ENCODE measurements at regions not wholly inside any gene's neighbourhood (a gene's known extent, or its start where the extent isn't known, plus 50 kb on each side); places are given as distances from the start of the nearest gene placed in this dataset.

GRCh38 chr16:18018376-18018775, 318.2 kb downstream of the NPIPA8 start:
- no peak overlapping the region for H3K4me3 ChIP-seq (ENCODE audit: low read depth, low read length)
- no peaks in the 10 kb centered on the region for H3K36me3 ChIP-seq (ENCODE audit: control insufficient read depth, insufficient read depth, low read length)
- H3K27ac ChIP-seq (ENCODE audit: low read depth, low read length), result no peak overlapping the region
- H3K4me1 ChIP-seq (ENCODE audit: control insufficient read depth, insufficient read depth, low read length), result no peaks in the 10 kb centered on the region; the same call in 1 of the 2 replicates
- H3K27me3 ChIP-seq (ENCODE audit: control insufficient read depth, insufficient read depth, low read length), result no peaks in the 10 kb centered on the region
- H3K9me3 ChIP-seq (ENCODE audit: control insufficient read depth, insufficient read depth, low read depth, low read length), result no peaks in the 10 kb centered on the region
- no peak overlapping the region for H3K9ac ChIP-seq (ENCODE audit: low read length)

- Histone ChIP-seq H3K36me3 (ENCODE audit: control insufficient read depth, insufficient read depth, low read length) (no peaks in the 10 kb centered on the region), H3K27ac (ENCODE audit: low read depth, low read length) (no peak overlapping the region), H3K9ac (ENCODE audit: low read length) (no peak overlapping the region), H3K4me3 (ENCODE audit: low read depth, low read length) (no peak overlapping the region), H3K9me3 (ENCODE audit: control insufficient read depth, insufficient read depth, low read depth, low read length) (no peaks in the 10 kb centered on the region), H3K27me3 (ENCODE audit: control insufficient read depth, insufficient read depth, low read length) (no peaks in the 10 kb centered on the region), H3K4me1 (ENCODE audit: control insufficient read depth, insufficient read depth, low read length) (no peaks in the 10 kb centered on the region; the same call in 1 of the 2 replicates)
Observed at GRCh38 chr16:18013863-18014262, 322.7 kb downstream of the NPIPA8 start.

GRCh38 chr16:18008356-18008755, 328.2 kb downstream of the NPIPA8 start:
- no peak overlapping the region for H3K27ac ChIP-seq (ENCODE audit: low read depth, low read length)
- no peaks in the 10 kb centered on the region for H3K4me1 ChIP-seq (ENCODE audit: control insufficient read depth, insufficient read depth, low read length)
- H3K9ac ChIP-seq (ENCODE audit: low read length), result no peak overlapping the region
- no peaks in the 10 kb centered on the region for H3K9me3 ChIP-seq (ENCODE audit: control insufficient read depth, insufficient read depth, low read depth, low read length)
- no peaks in the 10 kb centered on the region for H3K27me3 ChIP-seq (ENCODE audit: control insufficient read depth, insufficient read depth, low read length)
- no peaks in the 10 kb centered on the region for H3K36me3 ChIP-seq (ENCODE audit: control insufficient read depth, insufficient read depth, low read length)
- no peak overlapping the region for H3K4me3 ChIP-seq (ENCODE audit: low read depth, low read length)

- H3K4me1 ChIP-seq (ENCODE audit: control insufficient read depth, insufficient read depth, low read length), result no peaks in the 10 kb centered on the region
- H3K36me3 ChIP-seq (ENCODE audit: control insufficient read depth, insufficient read depth, low read length), result no peaks in the 10 kb centered on the region
- no peak overlapping the region for H3K27ac ChIP-seq (ENCODE audit: low read depth, low read length)
- no peak overlapping the region for H3K9ac ChIP-seq (ENCODE audit: low read length)
- H3K9me3 ChIP-seq (ENCODE audit: control insufficient read depth, insufficient read depth, low read depth, low read length), result no peaks in the 10 kb centered on the region
- H3K4me3 ChIP-seq (ENCODE audit: low read depth, low read length), result no peak overlapping the region
- H3K27me3 ChIP-seq (ENCODE audit: control insufficient read depth, insufficient read depth, low read length), result no peaks in the 10 kb centered on the region
Observed at GRCh38 chr16:18003033-18003432, 333.5 kb downstream of the NPIPA8 start.

- Histone ChIP-seq H3K4me3 (ENCODE audit: low read depth, low read length) (no peak overlapping the region), H3K9me3 (ENCODE audit: control insufficient read depth, insufficient read depth, low read depth, low read length) (no peaks in the 10 kb centered on the region), H3K27ac (ENCODE audit: low read depth, low read length) (no peak overlapping the region), H3K4me1 (ENCODE audit: control insufficient read depth, insufficient read depth, low read length) (no peaks in the 10 kb centered on the region), H3K9ac (ENCODE audit: low read length) (no peak overlapping the region), H3K27me3 (ENCODE audit: control insufficient read depth, insufficient read depth, low read length) (no peaks in the 10 kb centered on the region), H3K36me3 (ENCODE audit: control insufficient read depth, insufficient read depth, low read length) (no peaks in the 10 kb centered on the region)
Observed at GRCh38 chr16:17998996-17999395, 337.5 kb downstream of the NPIPA8 start.

- H3K4me1 ChIP-seq (ENCODE audit: control insufficient read depth, insufficient read depth, low read length), result no peaks in the 10 kb centered on the region
- H3K27ac ChIP-seq (ENCODE audit: low read depth, low read length), result no peak overlapping the region
- no peaks in the 10 kb centered on the region for H3K9me3 ChIP-seq (ENCODE audit: control insufficient read depth, insufficient read depth, low read depth, low read length)
- no peaks in the 10 kb centered on the region for H3K27me3 ChIP-seq (ENCODE audit: control insufficient read depth, insufficient read depth, low read length)
- H3K36me3 ChIP-seq (ENCODE audit: control insufficient read depth, insufficient read depth, low read length), result no peaks in the 10 kb centered on the region
- H3K4me3 ChIP-seq (ENCODE audit: low read depth, low read length), result no peak overlapping the region
- H3K9ac ChIP-seq (ENCODE audit: low read length), result no peak overlapping the region
Observed at GRCh38 chr16:17998550-17998949, 338.0 kb downstream of the NPIPA8 start.

- Histone ChIP-seq H3K4me1 (ENCODE audit: control insufficient read depth, insufficient read depth, low read length) (peaks cover 8% of the 10 kb centered on the region; the same call in 1 of the 2 replicates), H3K4me3 (ENCODE audit: low read depth, low read length) (no peak overlapping the region), H3K27me3 (ENCODE audit: control insufficient read depth, insufficient read depth, low read length) (no peaks in the 10 kb centered on the region), H3K9me3 (ENCODE audit: control insufficient read depth, insufficient read depth, low read depth, low read length) (no peaks in the 10 kb centered on the region), H3K36me3 (ENCODE audit: control insufficient read depth, insufficient read depth, low read length) (no peaks in the 10 kb centered on the region), H3K27ac (ENCODE audit: low read depth, low read length) (no peak overlapping the region), H3K9ac (ENCODE audit: low read length) (no peak overlapping the region)
Observed at GRCh38 chr16:17994027-17994426, 342.5 kb downstream of the NPIPA8 start.

GRCh38 chr16:17992416-17992815, 344.1 kb downstream of the NPIPA8 start:
- no peaks in the 10 kb centered on the region for H3K9me3 ChIP-seq (ENCODE audit: control insufficient read depth, insufficient read depth, low read depth, low read length)
- no peak overlapping the region for H3K27ac ChIP-seq (ENCODE audit: low read depth, low read length)
- no peaks in the 10 kb centered on the region for H3K36me3 ChIP-seq (ENCODE audit: control insufficient read depth, insufficient read depth, low read length)
- H3K4me1 ChIP-seq (ENCODE audit: control insufficient read depth, insufficient read depth, low read length), result peaks cover 8% of the 10 kb centered on the region; the same call in 1 of the 2 replicates
- no peak overlapping the region for H3K4me3 ChIP-seq (ENCODE audit: low read depth, low read length)
- H3K9ac ChIP-seq (ENCODE audit: low read length), result no peak overlapping the region
- H3K27me3 ChIP-seq (ENCODE audit: control insufficient read depth, insufficient read depth, low read length), result no peaks in the 10 kb centered on the region

- H3K4me1 ChIP-seq (ENCODE audit: control insufficient read depth, insufficient read depth, low read length), result peaks cover 8% of the 10 kb centered on the region; the same call in 1 of the 2 replicates
- H3K4me3 ChIP-seq (ENCODE audit: low read depth, low read length), result no peak overlapping the region
- H3K27ac ChIP-seq (ENCODE audit: low read depth, low read length), result no peak overlapping the region
- no peaks in the 10 kb centered on the region for H3K36me3 ChIP-seq (ENCODE audit: control insufficient read depth, insufficient read depth, low read length)
- no peak overlapping the region for H3K9ac ChIP-seq (ENCODE audit: low read length)
- no peaks in the 10 kb centered on the region for H3K27me3 ChIP-seq (ENCODE audit: control insufficient read depth, insufficient read depth, low read length)
- no peaks in the 10 kb centered on the region for H3K9me3 ChIP-seq (ENCODE audit: control insufficient read depth, insufficient read depth, low read depth, low read length)
Observed at GRCh38 chr16:17989255-17989654, 347.3 kb downstream of the NPIPA8 start.

GRCh38 chr16:17988839-17989238, 347.7 kb downstream of the NPIPA8 start:
- no peak overlapping the region for H3K4me3 ChIP-seq (ENCODE audit: low read depth, low read length)
- H3K27ac ChIP-seq (ENCODE audit: low read depth, low read length), result no peak overlapping the region
- H3K27me3 ChIP-seq (ENCODE audit: control insufficient read depth, insufficient read depth, low read length), result no peaks in the 10 kb centered on the region
- H3K4me1 ChIP-seq (ENCODE audit: control insufficient read depth, insufficient read depth, low read length), result peaks cover 8% of the 10 kb centered on the region; the same call in 1 of the 2 replicates
- no peak overlapping the region for H3K9ac ChIP-seq (ENCODE audit: low read length)
- no peaks in the 10 kb centered on the region for H3K9me3 ChIP-seq (ENCODE audit: control insufficient read depth, insufficient read depth, low read depth, low read length)
- no peaks in the 10 kb centered on the region for H3K36me3 ChIP-seq (ENCODE audit: control insufficient read depth, insufficient read depth, low read length)

GRCh38 chr16:17986991-17987390, 349.5 kb downstream of the NPIPA8 start:
- Histone ChIP-seq H3K27ac (ENCODE audit: low read depth, low read length) (no peak overlapping the region), H3K27me3 (ENCODE audit: control insufficient read depth, insufficient read depth, low read length) (no peaks in the 10 kb centered on the region), H3K36me3 (ENCODE audit: control insufficient read depth, insufficient read depth, low read length) (no peaks in the 10 kb centered on the region), H3K9me3 (ENCODE audit: control insufficient read depth, insufficient read depth, low read depth, low read length) (no peaks in the 10 kb centered on the region), H3K4me3 (ENCODE audit: low read depth, low read length) (no peak overlapping the region), H3K4me1 (ENCODE audit: control insufficient read depth, insufficient read depth, low read length) (peaks cover 8% of the 10 kb centered on the region; the same call in 1 of the 2 replicates), H3K9ac (ENCODE audit: low read length) (no peak overlapping the region)

GRCh38 chr16:17984810-17985209, 351.7 kb downstream of the NPIPA8 start:
- Histone ChIP-seq H3K4me3 (ENCODE audit: low read depth, low read length) (no peak overlapping the region), H3K9ac (ENCODE audit: low read length) (no peak overlapping the region), H3K4me1 (ENCODE audit: control insufficient read depth, insufficient read depth, low read length) (no peaks in the 10 kb centered on the region), H3K36me3 (ENCODE audit: control insufficient read depth, insufficient read depth, low read length) (no peaks in the 10 kb centered on the region), H3K27ac (ENCODE audit: low read depth, low read length) (no peak overlapping the region), H3K27me3 (ENCODE audit: control insufficient read depth, insufficient read depth, low read length) (no peaks in the 10 kb centered on the region), H3K9me3 (ENCODE audit: control insufficient read depth, insufficient read depth, low read depth, low read length) (no peaks in the 10 kb centered on the region)
